HG03064 (cell line): ENCODE measurements at regions not wholly inside any gene's neighbourhood (a gene's known extent, or its start where the extent isn't known, plus 50 kb on each side); places are given as distances from the start of the nearest gene placed in this dataset.

Experiments used
- ATAC-seq: cut with Tn5 transposase; IDR thresholded peaks from one replicate; pipeline ENCODE4 v1.9.1; 2021; ENCODE audit warnings: low read depth; ENCODE audit not compliant: unreplicated experiment

DNA sequence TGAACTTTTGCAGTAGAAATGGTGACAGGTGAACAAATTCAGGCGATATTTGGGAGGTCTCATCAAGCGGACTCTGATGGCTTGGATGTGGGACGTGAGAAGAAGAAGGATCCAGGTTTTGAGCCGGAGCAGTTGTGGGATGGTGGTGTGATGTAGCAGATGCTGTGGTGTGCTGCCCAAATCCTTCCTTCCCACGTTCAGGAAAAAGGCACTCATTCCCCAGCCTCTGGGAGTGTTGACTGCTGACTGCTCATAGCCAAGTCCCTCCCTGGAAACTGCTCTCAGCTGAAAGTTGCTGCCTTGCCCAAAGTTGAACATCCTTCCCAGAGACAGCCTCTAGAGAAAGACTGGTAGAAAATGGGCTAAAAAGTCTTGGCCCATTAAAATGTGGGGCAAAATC is 890.3 kb upstream of the ACVR2A start:
- ATAC-seq = no peak

DNA sequence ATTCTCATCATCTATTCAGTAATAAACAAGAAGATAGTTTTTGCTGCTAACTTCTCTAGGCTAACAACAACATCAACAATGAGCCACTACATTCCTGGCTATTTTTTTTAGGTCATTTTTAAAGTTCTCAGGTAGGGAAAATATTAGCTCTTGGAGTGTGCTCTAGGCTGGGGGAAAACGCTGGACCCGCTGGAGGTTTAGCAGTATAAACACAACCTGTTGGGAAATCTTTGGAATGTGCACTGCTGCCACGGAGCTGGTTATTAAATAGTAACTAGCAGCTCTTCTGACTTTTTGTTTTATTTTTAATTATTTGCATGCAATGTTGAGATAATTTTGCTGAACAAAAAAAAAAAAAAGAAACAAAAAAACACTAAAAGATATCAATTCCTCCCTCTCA is 892.1 kb upstream of the ACVR2A start:
- ATAC-seq = no peak

GRCh38 chr2:146950911-146951310 is 893.9 kb upstream of the ACVR2A start:
- no peak for ATAC-seq

DNA sequence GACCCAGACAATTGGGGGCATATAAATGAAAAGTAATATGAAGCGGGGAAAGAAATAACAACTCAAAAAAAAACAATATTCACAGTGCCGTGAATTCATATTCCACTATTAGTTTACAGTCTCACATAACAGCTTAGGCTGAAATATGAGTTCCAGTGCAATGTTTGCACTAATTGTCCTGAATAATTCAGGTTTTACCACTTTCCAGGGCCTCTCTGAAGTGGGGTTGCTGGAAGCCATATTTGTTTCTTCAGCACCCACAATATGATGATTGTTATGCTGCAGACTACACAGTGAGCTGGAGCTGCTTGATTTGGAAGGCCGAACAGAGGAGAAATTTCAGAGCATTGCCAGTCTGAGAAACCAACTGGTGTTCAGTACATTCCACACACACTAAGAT is 894.5 kb upstream of the ACVR2A start:
- ATAC-seq = no peak

DNA sequence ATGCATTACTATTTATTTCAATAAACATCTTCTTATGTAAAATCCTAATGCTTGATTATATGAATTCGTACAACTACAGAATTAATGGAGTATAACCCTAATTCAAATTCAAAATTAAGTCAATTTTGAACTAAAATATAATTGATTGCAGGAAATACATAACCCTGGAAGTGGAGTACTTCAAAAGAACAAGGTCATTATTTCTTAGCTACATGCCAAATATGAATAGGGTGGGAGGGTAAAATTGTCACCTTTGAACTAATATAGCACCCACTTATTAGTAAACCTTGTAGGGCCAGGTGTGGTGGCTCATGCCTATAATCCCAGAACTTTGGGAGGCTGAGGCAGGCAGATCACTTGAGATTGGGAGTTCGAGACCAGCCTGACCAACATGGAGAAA is 895.4 kb upstream of the ACVR2A start:
- no peak for ATAC-seq

GRCh38 chr2:146944601-146945000 is 900.2 kb upstream of the ACVR2A start:
- ATAC-seq = no peak

GRCh38 chr2:146939991-146940685 is 904.7 kb upstream of the ACVR2A start:
- ATAC-seq = no peak

DNA sequence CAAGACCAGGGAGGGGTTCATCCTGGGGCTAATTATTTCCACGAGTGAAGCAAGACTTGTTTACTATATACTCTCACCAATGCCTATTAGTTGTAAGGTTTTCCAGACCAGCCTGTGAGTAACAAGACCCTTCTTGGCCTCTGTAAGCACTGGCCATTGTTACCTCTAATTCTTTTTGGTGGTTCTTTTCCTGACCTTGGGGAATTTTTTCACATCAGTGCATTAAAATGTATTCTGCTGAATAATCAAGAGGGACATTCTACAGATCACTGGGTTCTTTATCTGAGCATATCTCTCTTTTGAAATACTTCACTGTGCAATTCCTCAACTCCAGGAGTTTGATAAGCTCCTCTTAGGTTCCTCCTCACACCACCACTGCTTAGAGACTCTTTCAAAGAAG is 909.9 kb upstream of the ACVR2A start:
- no peak for ATAC-seq

GRCh38 chr2:146931109-146931508 is 913.7 kb upstream of the ACVR2A start:
- ATAC-seq = no peak

- no peak for ATAC-seq
Measured at GRCh38 chr2:146927080-146927711, 917.6 kb upstream of the ACVR2A start.

GRCh38 chr2:146918280-146918679 is 926.5 kb upstream of the ACVR2A start:
- ATAC-seq = no peak

DNA sequence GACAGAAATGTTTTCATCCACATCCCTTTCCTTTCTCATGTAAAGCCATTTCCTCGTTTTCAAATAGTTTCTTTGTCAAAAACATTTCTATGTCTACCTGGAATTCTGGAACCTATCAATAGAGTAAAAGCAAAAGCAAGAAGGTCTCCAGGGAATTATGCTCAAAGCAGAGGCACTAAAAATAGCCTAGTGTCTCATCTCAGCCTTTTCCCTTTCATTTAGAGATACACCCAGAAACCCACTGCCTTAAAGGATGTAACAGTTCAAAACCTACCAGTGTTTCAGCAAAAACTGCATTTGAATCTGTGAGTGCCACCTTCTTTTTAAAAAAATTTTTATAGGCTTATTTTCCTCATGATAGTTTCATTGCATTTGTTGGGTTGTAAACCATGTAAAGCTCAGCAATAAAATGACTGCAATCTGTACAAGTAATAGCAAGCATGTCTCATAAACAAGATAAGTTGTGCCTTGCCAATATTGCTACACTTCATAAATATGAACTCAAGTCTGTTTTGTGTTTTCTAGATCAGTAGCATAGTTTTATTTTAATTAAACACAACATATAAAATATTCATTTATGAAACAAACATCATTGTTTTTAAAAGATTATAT is 927.3 kb upstream of the ACVR2A start:
- ATAC-seq = no peak

DNA sequence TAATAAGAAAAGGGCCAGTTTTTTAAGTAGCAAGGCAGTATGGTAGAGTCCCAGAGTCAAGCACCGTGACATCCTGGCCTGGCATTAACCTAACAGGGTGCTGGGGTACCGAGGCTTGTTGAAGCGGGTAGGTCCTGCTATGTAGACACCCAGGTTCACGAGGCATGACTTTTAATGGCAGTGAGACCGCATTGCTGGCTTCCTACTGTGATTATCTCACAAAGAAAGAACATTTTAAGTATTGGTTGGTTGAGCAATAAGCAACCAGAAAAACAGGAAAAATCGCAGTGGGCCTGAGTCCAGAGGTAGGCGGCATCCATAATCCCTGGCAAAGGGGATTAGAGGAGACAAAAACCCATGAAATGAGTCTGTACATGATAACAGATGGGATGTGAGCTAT is 927.9 kb upstream of the ACVR2A start:
- ATAC-seq = no peak

DNA sequence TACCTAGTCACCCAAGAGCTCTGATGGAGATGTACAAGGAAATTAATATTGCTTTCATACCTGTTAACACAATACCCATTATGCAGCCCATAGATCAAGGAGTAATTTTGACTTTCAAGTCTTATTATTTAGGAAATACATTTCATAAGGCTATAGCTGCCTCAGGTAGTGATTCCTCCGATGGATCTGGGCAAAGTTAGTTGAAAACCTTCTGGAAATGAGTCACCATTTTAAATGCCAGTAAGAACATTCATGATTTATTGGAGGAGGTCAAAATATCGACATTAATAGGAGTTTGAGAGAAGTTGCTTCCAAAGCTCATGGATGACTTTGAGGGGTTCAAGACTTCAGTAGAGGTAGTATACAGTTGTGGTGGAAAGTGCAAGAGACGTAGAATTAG is 931.4 kb upstream of the ACVR2A start:
- ATAC-seq = no peak

- no peak for ATAC-seq
Measured at GRCh38 chr2:146912536-146912935, 932.3 kb upstream of the ACVR2A start.

DNA sequence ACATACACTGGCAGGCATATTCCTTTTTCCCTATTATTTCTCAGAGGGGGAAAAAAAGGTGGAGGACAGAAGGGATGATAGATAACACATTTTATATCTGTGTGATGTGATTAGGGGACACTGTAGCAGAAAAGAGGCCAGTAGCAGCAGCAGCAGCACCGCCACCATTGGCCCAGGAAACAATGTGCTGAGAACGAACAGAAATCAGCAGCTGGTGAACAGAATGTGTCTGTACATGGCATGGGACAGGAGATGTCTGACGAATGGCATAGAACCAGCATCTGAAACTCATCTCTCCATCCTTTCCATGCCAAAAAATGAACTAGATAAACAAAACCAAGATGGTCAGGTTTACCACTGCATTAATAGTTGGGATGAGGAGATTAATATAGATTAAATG is 936.1 kb upstream of the ACVR2A start:
- ATAC-seq = no peak

DNA sequence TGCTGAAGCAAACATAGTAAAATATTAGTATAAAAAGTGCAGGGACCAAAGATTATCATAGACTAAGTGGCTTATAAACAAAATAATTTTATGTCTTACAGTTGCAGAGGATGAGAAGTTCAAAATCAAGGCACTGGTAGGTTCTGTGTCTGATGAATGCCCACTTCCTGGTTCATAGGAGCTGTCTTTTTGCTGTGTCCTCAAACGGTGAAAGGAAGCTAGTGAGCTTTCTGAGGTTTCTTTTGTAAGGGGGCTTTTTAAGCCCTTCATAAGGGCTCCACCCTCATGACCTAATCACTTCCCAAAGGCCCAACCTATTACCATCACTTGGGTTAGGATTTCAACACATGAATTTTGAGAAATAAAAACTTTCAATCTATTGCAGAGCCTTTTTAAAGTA is 946.7 kb upstream of the ACVR2A start:
- no peak for ATAC-seq

DNA sequence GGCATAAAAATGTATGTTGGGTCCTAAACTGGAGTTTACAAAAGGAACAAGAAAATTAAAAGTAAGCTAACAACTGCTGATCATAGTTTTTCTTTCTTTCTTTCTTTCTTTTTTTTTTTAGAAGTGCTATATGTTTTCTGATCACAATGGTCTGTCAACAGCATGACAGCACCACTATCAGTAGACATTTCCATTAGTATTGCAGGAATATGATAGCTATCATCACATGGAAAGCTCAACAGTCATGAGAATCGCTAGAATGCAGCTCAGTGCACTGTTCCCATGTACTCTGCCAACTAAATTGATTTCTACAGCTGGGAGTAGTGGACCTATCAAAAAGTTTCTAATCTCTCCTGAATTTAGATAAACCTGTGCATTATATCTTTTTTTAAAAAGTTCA is 950.3 kb upstream of the ACVR2A start:
- no peak for ATAC-seq

DNA sequence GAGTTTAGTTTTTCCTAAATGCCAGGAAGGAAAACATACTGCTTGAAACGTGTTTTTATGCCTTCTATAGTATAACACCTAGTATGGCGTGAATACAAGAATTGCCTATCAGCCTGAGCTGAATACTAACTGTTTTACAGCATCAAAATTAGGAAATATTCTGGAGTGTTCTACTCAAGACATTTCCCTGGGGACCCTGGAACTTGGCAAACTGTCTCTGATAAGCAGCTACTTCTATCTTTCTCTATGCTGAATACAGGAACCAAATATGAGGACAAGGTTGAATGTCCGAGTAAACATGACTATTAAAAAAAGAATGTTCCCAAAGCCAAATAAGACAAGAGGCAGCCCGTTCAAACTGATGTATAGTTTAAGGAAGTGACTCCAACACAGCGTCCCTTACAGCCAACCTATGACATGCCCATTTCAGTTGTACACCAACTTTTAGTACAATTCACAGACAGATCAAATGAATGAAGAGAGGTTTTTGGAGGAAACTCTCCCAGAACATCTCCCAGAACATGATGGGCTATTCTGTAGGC is 951.3 kb upstream of the ACVR2A start:
- no peak for ATAC-seq

- ATAC-seq = no peak
Measured at GRCh38 chr2:146890491-146890890, 954.3 kb upstream of the ACVR2A start.

GRCh38 chr2:146879882-146880281 is 964.9 kb upstream of the ACVR2A start:
- ATAC-seq = no peak

DNA sequence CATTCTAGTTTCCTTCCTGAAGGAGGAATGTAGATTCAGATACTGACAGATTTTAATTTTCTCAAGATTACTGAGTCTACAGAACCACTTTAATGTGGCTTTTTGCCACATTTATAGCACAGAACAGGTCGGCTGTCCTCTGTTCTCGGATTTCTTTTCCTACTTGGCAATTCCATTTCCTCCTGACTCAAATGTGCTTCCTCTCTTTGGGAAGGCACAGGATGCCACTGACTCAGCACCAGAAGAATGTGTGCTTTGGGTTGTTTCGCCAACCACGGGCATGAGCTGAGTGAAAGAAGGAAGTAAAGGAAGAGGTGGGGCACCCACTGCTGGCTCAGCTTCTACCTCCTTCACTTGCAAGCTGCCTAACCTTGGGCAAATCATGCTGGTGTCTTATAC is 970.6 kb upstream of the ACVR2A start:
- ATAC-seq = no peak
